Epithelial cell of proximal tubule (primary cell): ENCODE measurements at regions not wholly inside any gene's neighbourhood (a gene's known extent, or its start where the extent isn't known, plus 50 kb on each side); places are given as distances from the start of the nearest gene placed in this dataset.

ENCODE experiments used
- DNase-seq: peaks from one replicate; pipeline ENCODE4 v3.0.0-alpha.2; 2011; ENCODE audit warnings: low read depth
- H3K4me3 ChIP-seq: 2 replicates; pipeline ENCODE4 v1.5.1; 2011; ENCODE audit warnings: low read depth, mild to moderate bottlenecking, low read length
- CTCF ChIP-seq: conservative IDR thresholded peaks from 2 replicates; pipeline ENCODE4 v1.5.1; 2012; ENCODE audit warnings: low read depth, mild to moderate bottlenecking, low read length

GRCh38 chr16:85391175-85391707 is 221.9 kb upstream of the GSE1 start:
- TF ChIP-seq CTCF: no peak
- DNase-seq: no peak
- H3K4me3 ChIP-seq: no peak overlapping the region

GRCh38 chr16:85391769-85392583 is 221.1 kb upstream of the GSE1 start:
- DNase-seq: no peak
- no peak for TF ChIP-seq CTCF
- H3K4me3 ChIP-seq: no peak overlapping the region

GRCh38 chr16:85392756-85393673 is 220.1 kb upstream of the GSE1 start:
- no peak for TF ChIP-seq CTCF

GRCh38 chr16:85393674-85394451 is 219.3 kb upstream of the GSE1 start:
- no peak for DNase-seq
- no peak overlapping the region for H3K4me3 ChIP-seq
- peak; percentile 78 for TF ChIP-seq CTCF

More at GRCh38 chr16:85392756-85393673, 220.1 kb upstream of the GSE1 start:
- no peak for DNase-seq
- no peak overlapping the region for H3K4me3 ChIP-seq

- DNase-seq: no peak
- TF ChIP-seq CTCF: no peak
- no peak overlapping the region for H3K4me3 ChIP-seq
Observed at GRCh38 chr16:85394456-85395206, 218.5 kb upstream of the GSE1 start.
